K562 (cell line): ENCODE measurements at regions not wholly inside any gene's neighbourhood (a gene's known extent, or its start where the extent isn't known, plus 50 kb on each side); places are given as distances from the start of the nearest gene placed in this dataset.

ENCODE experiments used
- ATAC-seq: fragments of 200-7000 bp; cut with Tn5 transposase; 3 replicates; pipeline ENCODE4 v1.9.1; 2020; ENCODE audit warnings: moderate library complexity
- BruUV-seq: library from RNA; stranded (reverse); fragments of 400-500 nt; replicated peaks from 2 replicates; lab custom pipeline; 2021; lab: Mats Ljungman, UMichigan
- CTCF ChIA-PET: fragments of 300-600 bp; formaldehyde crosslinking; extraction: SDS; loops from one replicate; lab custom pipeline; 2021; ENCODE audit warnings: low intra/inter-chr PET ratio; lab: Yijun Ruan, JAX
- POLR2A ChIA-PET: fragments of 300-600, 350-650 bp; sonication (Branson Sonifier 250); formaldehyde crosslinking; extraction: SDS; loops from one replicate; lab custom pipeline; 2021; ENCODE audit warnings: antibody characterized with exemption, inconsistent platforms; lab: Yijun Ruan, JAX
- DNase-seq, 4 experiments: peaks; one replicate each; pipeline versions ENCODE4 v3.0.0 to v3.0.0-alpha.2; 2011 to 2018; ENCODE audit warnings: low spot score in 3 of 4, mixed read lengths in 3 of 4; ENCODE audit errors: extremely low read depth in 1 of 4
- FAIRE-seq: peaks from 2 replicates; lab custom pipeline; 2011; peaks lifted over from hg19 to GRCh38; lab: Jason Lieb, UNC
- H2AFZ ChIP-seq: 2 replicates; pipeline ENCODE4 v1.6.0; 2011; ENCODE audit warnings: low read depth, low read length, control low read depth, inconsistent platforms
- H3K27ac ChIP-seq: fragments of 200-600 bp; 3 replicates; pipeline ENCODE4 v1.8.0; 2011; ENCODE audit warnings: low read depth, mild to moderate bottlenecking, control low read depth, inconsistent platforms, low read length, moderate library complexity, mixed read lengths; ENCODE audit errors: extremely low read depth
- H3K27me3 ChIP-seq, 2 experiments: fragments of 300-600 bp in 1 of 2; 2 replicates in 1 of 2; 3 replicates in 1 of 2; pipeline versions ENCODE4 v1.6.0 to v1.8.0; 2011; ENCODE audit warnings: inconsistent platforms in 2 of 2, low read length in 2 of 2, mild to moderate bottlenecking in 1 of 2, mixed read lengths in 1 of 2, moderate library complexity in 1 of 2; ENCODE audit not compliant: control insufficient read depth in 2 of 2, insufficient read depth in 2 of 2
- H3K36me3 ChIP-seq: fragments of 300-600 bp; 3 replicates; pipeline ENCODE4 v1.8.0; 2011; ENCODE audit warnings: mild to moderate bottlenecking, low read length, inconsistent platforms; ENCODE audit not compliant: control insufficient read depth, insufficient read depth
- H3K4me1 ChIP-seq, 2 experiments: fragments of 200-600 bp in 1 of 2; replicated peaks in 1 of 2; 2 replicates in 1 of 2; 3 replicates in 1 of 2; pipeline versions ENCODE4 v1.5.1 to v1.8.0; 2011; ENCODE audit warnings: inconsistent platforms in 2 of 2, low read length in 2 of 2, mild to moderate bottlenecking in 1 of 2, mixed read lengths in 1 of 2, moderate library complexity in 1 of 2; ENCODE audit not compliant: control insufficient read depth in 2 of 2, insufficient read depth in 2 of 2
- H3K4me2 ChIP-seq: 2 replicates; pipeline ENCODE4 v1.6.1; 2011; ENCODE audit warnings: low read length, control low read depth, inconsistent platforms, mixed read lengths; ENCODE audit not compliant: insufficient read depth
- H3K4me3 ChIP-seq: fragments of 200-600 bp; sonication (generic), shearing (Covaris generic); 2 replicates; pipeline ENCODE4 v1.5.1; 2016; ENCODE audit warnings: control low read depth, inconsistent platforms
- H3K79me2 ChIP-seq: fragments of 200-600 bp; 3 replicates; pipeline ENCODE4 v1.8.0; 2011; ENCODE audit warnings: low read length, inconsistent platforms; ENCODE audit not compliant: control insufficient read depth, insufficient read depth
- H3K9ac ChIP-seq, 2 experiments: 2 replicates each; pipeline versions ENCODE4 v1.6.0 to v1.6.1; 2011; ENCODE audit warnings: low read depth in 2 of 2, low read length in 2 of 2, control low read depth in 1 of 2, inconsistent platforms in 1 of 2, mild to moderate bottlenecking in 1 of 2, mixed read lengths in 1 of 2; ENCODE audit not compliant: insufficient read depth in 1 of 2
- H3K9me1 ChIP-seq: one replicate; pipeline ENCODE4 v1.6.0; 2011; ENCODE audit warnings: inconsistent platforms, mild to moderate bottlenecking, low read length, moderate library complexity; ENCODE audit not compliant: control insufficient read depth, insufficient read depth
- H3K9me3 ChIP-seq: replicated peaks from 2 replicates; pipeline ENCODE4 v1.5.1; 2011; ENCODE audit warnings: low read depth, low read length, inconsistent platforms; ENCODE audit not compliant: control insufficient read depth, insufficient read depth
- H4K20me1 ChIP-seq: replicated peaks from 2 replicates; pipeline ENCODE4 v1.6.1; 2011; ENCODE audit warnings: low read length, inconsistent platforms, mixed read lengths; ENCODE audit not compliant: control insufficient read depth, insufficient read depth
- CBFA2T2 ChIP-seq: fragments of 450-650 bp; conservative IDR thresholded peaks from 2 replicates; pipeline ENCODE4 v1.6.1; 2017; ENCODE audit warnings: mild to moderate bottlenecking
- DMBX1 ChIP-seq: fragments of 250-450 bp; sonication (Bioruptor Pico); IDR thresholded peaks from 2 replicates; pipeline ENCODE4 v1.8.0; 2022; ENCODE audit warnings: inconsistent platforms, mild to moderate bottlenecking, moderate library complexity, borderline replicate concordance
- ELF4 ChIP-seq: fragments of 450-650 bp; formaldehyde crosslinking; IDR thresholded peaks from 2 replicates; pipeline ENCODE4 v1.4.0; 2022; ENCODE audit warnings: missing genetic modification characterization
- GABPB1 ChIP-seq: sonication (generic); formaldehyde crosslinking; IDR thresholded peaks from 2 replicates; pipeline ENCODE4 v1.8.0; 2022; ENCODE audit warnings: mild to moderate bottlenecking, missing genetic modification reagents
- HNRNPK ChIP-seq: fragments of 200-400 bp; formaldehyde crosslinking; IDR thresholded peaks from one replicate; pipeline ENCODE4 v1.6.1; 2018; ENCODE audit warnings: mild to moderate bottlenecking, low read depth, low read length; ENCODE audit not compliant: poor library complexity, severe bottlenecking
- MTA2 ChIP-seq: fragments of 450-650 bp; IDR thresholded peaks from 2 replicates; pipeline ENCODE4 v1.6.1; 2016; ENCODE audit warnings: low read depth
- PHF20 ChIP-seq: fragments of 450-650 bp; IDR thresholded peaks from 2 replicates; pipeline ENCODE4 v1.6.1; 2018; ENCODE audit not compliant: partially characterized antibody
- POLR2AphosphoS5 ChIP-seq: IDR thresholded peaks from 2 replicates; pipeline ENCODE4 v1.6.1; 2011; ENCODE audit warnings: mild to moderate bottlenecking, low read depth, low read length, moderate library complexity; ENCODE audit not compliant: control insufficient read depth, insufficient read depth
- RCOR1 ChIP-seq, 2 experiments: IDR thresholded peaks; 2 replicates each; pipeline ENCODE4 v1.6.1; 2012; ENCODE audit warnings: low read depth in 2 of 2, low read length in 2 of 2, borderline replicate concordance in 1 of 2, improper control_type of control experiment in 1 of 2
- TAL1 ChIP-seq: fragments of 450-650 bp; IDR thresholded peaks from 2 replicates; pipeline ENCODE4 v1.6.1; 2016; ENCODE audit warnings: mild to moderate bottlenecking
- ZEB2 ChIP-seq: fragments of 450-650 bp; IDR thresholded peaks from 2 replicates; pipeline ENCODE4 v1.6.1; 2016
- ZNF23 ChIP-seq: fragments of 250-450 bp; sonication (Bioruptor Pico); IDR thresholded peaks from 2 replicates; pipeline ENCODE4 v1.4.0; 2020; ENCODE audit warnings: mild to moderate bottlenecking
- ZNF263 ChIP-seq: sonication (generic); formaldehyde crosslinking; IDR thresholded peaks from 2 replicates; pipeline ENCODE4 v1.8.0; 2022; ENCODE audit warnings: mild to moderate bottlenecking, missing genetic modification reagents, borderline replicate concordance
- WGBS: fragments of 100-300 bp; shearing (Covaris generic); methylation state at CpG from one replicate; pipeline ENCODE4 v1.1.6; 2016; ENCODE audit warnings: low coverage, mixed read lengths; ENCODE audit not compliant: insufficient coverage; ENCODE audit errors: missing lambda C conversion rate; 5-methylcytosine and 5-hydroxymethylcytosine counted together
- in situ Hi-C: fragments of 300-500 bp; cut with MboI; formaldehyde crosslinking; loops from 4 replicates; pipeline ENCODE4 v1.15.0; 2018; ENCODE audit warnings: inconsistent platforms, mixed read lengths
- intact Hi-C: fragments of 100-400 bp; cut with micrococcal nuclease; formaldehyde crosslinking; loops from 2 replicates; pipeline ENCODE4 v1.14.2; 2022
- TF ChIP-seq, protein P1 (sequence below): sonication (generic); formaldehyde crosslinking; IDR thresholded peaks from 2 replicates; pipeline ENCODE4 v1.8.1; 2023; ENCODE audit warnings: mild to moderate bottlenecking, missing genetic modification reagents, moderate library complexity
- TF ChIP-seq, protein P2 (sequence below), 3 experiments: fragments of 200-800 bp in 1 of 3; fragments of 250-450 bp in 1 of 3; fragments of 450-650 bp in 1 of 3; sonication (Bioruptor Pico) in 1 of 3; sonication (Bioruptor generic) in 1 of 3; formaldehyde crosslinking in 1 of 3; IDR thresholded peaks; 2 replicates each; pipeline versions ENCODE4 v1.6.1 to v1.8.0; 2016 to 2022; ENCODE audit warnings: mild to moderate bottlenecking in 2 of 3, missing genetic modification characterization in 2 of 3, missing compliant biosample characterization in 1 of 3, moderate library complexity in 1 of 3

DNA sequence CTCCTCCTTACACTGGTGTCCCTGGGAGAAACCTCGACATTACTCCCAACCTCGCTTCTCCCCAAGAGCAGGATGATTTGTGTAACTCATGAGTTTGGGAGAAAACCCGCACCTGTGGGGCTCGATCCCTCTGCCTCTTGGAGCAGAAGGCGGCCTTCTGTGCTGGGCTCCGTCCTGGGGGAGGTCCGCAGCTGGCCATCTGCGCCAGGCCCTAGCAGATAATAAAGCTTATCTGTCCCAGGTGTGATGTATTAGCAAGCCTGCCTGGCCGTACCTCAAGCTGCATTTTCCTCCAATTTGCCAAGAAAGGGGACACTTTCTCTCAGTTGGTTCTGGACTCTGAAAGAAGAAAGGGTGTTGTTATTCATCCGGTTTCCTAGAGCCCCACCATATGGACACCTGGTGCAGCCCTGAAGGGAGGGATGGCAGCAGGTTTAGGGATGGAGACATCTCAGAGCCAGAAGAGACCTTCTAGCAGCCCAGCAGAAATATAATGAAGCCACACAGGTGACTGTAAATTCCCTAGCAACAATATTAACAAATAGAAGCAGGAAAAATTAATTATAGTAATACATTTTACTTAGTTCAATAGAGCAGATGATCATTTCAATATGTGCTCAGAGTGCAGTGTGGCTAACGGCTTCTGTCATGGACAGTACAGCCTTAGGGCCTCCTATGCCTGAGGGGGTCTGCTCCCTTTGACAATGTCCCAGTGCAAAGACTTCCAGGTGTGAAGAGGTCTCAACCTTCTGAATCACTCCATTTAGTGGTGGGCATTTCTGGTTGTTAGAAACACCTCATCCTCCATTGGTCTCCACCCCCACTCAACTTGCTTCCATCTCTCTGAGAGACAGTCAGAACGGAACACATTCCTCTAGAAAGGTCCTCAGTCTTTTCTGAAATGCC is 94.8 kb downstream of the CPN2 start:
- intact Hi-C loops (loop anchor here (2.0 to 5.0 kb wide), 3 partner anchors 87 to 469 kb away; no protein-coding TSS in a partner anchor), in situ Hi-C loops (no loop called here)
- Histone ChIP-seq H2AFZ (peak overlapping the region; percentile 86), H3K36me3 (no peaks in the 10 kb centered on the region), H3K4me3 (no peak overlapping the region), H3K4me1 (peaks cover 35 to 41% of the 10 kb centered on the region in 2 experiments), H4K20me1 (no peaks in the 10 kb centered on the region), H3K9me1 (no peaks in the 10 kb centered on the region), H3K9ac (peak overlapping the region; percentile 65 to 86), H3K4me2 (peak overlapping the region; percentile 79), H3K79me2 (no peaks in the 10 kb centered on the region), H3K27ac (peak overlapping the region; percentile 98), H3K27me3 (no peaks in the 10 kb centered on the region; a peak in 1 of 5 replicates), H3K9me3 (peaks cover 8% of the 10 kb centered on the region)
- FAIRE-seq = peak; percentile 52
- ChIA-PET CTCF (no interaction called here), POLR2A (interaction anchor here (0.6 to 2.8 kb wide), 11 partner anchors 8 to 123 kb away, joined by 3 to 14 read pairs (median 3); no protein-coding TSS in a partner anchor)
- DNase-seq = peak; percentile 57 to 83 (median 68)
- TSS peak; percentile 97 for BruUV-seq
- WGBS = 9% methylated on average over 12 of the region's 12 CpGs
- peak; percentile 71 for ATAC-seq
- TF ChIP-seq GABPB1 (no peak), DMBX1 (CRISPR knock-in tag) (peak; percentile 38), ZEB2 (peak; percentile 87), ZNF263 (peak; percentile 38; the same call in 1 of the 2 replicates), HNRNPK (no peak), ZNF23 (CRISPR knock-in tag) (peak; percentile 66; the same call in 1 of the 2 replicates), CBFA2T2 (peak; percentile 94), ELF4 (CRISPR knock-in tag) (0 out of 2 replicates have a peak, but pooled peaks have one; percentile 44), PHF20 (no peak), POLR2AphosphoS5 (peak; percentile 87), TAL1 (peak; percentile 89), MTA2 (peak; percentile 69; the same call in 1 of the 2 replicates), RCOR1 (IDR thresholded peaks at IDR 0.05; ENCODE audit: borderline replicate concordance in 1 of 2, low read depth in 2 of 2, low read length in 2 of 2) (peak in 1 of 2 experiments; percentile 61; a peak in 1 of 4 replicates)
- TF ChIP-seq, protein P1, sequence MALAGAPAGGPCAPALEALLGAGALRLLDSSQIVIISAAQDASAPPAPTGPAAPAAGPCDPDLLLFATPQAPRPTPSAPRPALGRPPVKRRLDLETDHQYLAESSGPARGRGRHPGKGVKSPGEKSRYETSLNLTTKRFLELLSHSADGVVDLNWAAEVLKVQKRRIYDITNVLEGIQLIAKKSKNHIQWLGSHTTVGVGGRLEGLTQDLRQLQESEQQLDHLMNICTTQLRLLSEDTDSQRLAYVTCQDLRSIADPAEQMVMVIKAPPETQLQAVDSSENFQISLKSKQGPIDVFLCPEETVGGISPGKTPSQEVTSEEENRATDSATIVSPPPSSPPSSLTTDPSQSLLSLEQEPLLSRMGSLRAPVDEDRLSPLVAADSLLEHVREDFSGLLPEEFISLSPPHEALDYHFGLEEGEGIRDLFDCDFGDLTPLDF (CRISPR knock-in tag) = 0 out of 2 replicates have a peak, but pooled peaks have one; percentile 30
- TF ChIP-seq, protein P2, sequence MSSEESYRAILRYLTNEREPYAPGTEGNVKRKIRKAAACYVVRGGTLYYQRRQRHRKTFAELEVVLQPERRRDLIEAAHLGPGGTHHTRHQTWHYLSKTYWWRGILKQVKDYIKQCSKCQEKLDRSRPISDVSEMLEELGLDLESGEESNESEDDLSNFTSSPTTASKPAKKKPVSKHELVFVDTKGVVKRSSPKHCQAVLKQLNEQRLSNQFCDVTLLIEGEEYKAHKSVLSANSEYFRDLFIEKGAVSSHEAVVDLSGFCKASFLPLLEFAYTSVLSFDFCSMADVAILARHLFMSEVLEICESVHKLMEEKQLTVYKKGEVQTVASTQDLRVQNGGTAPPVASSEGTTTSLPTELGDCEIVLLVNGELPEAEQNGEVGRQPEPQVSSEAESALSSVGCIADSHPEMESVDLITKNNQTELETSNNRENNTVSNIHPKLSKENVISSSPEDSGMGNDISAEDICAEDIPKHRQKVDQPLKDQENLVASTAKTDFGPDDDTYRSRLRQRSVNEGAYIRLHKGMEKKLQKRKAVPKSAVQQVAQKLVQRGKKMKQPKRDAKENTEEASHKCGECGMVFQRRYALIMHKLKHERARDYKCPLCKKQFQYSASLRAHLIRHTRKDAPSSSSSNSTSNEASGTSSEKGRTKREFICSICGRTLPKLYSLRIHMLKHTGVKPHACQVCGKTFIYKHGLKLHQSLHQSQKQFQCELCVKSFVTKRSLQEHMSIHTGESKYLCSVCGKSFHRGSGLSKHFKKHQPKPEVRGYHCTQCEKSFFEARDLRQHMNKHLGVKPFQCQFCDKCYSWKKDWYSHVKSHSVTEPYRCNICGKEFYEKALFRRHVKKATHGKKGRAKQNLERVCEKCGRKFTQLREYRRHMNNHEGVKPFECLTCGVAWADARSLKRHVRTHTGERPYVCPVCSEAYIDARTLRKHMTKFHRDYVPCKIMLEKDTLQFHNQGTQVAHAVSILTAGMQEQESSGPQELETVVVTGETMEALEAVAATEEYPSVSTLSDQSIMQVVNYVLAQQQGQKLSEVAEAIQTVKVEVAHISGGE (CRISPR knock-in tag; IDR thresholded peaks at IDR 0.05) = 0 out of 6 replicates have a peak, but pooled peaks of 1 of the 3 experiments have one; percentile 24
